Upper lobe of left lung (tissue), 4 donors: ENCODE measurements at regions not wholly inside any gene's neighbourhood (a gene's known extent, or its start where the extent isn't known, plus 50 kb on each side); places are given as distances from the start of the nearest gene placed in this dataset.

Source experiments
- CTCF ChIP-seq, 6 experiments: fragments of 450-650 bp in 4 of 6; fragments of 200-600 bp in 2 of 6; sonication (generic) in 2 of 6; IDR thresholded peaks; one replicate each; pipeline ENCODE4 v1.5.1; 2016 to 2019; ENCODE audit warnings: antibody characterized with exemption in 6 of 6
- POLR2A ChIP-seq, 4 donors: fragments of 450-650 bp; IDR thresholded peaks; one replicate each; pipeline ENCODE4 v1.5.1; 2016 to 2017; ENCODE audit warnings: antibody characterized with exemption in 4 of 4, mild to moderate bottlenecking in 2 of 4

- TF ChIP-seq CTCF (IDR thresholded peaks at IDR 0.05) (no peak), POLR2A (IDR thresholded peaks at IDR 0.05) (no peak)
Measured at GRCh38 chr22:27435844-27436576, 365.5 kb downstream of the MN1 start.
